ENCODE measurements at regions not wholly inside any gene's neighbourhood (a gene's known extent, or its start where the extent isn't known, plus 50 kb on each side); places are given as distances from the start of the nearest gene placed in this dataset.

DNA sequence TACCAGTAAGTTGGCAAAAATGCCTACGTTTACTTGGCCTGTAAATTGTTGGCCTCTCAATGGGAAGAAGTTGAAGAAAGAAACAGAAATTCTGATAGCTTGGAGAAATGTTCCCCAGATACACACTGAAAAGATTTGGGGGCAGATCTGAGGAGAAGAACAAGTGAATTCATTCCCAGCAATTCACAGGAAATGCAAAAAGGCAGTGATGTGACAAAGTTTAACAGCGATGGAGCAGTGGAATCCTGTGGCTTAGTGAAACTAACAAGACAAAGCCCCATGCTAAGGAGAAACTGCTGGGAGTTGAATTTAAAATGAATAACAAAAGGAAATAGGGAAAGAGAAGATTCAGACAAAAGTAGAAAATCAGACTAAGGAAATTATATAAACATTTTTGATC, 213.2 kb upstream of the EDIL3 start:
- Histone ChIP-seq H3K79me2 (ENCODE audit: control insufficient read depth in 1 of 2, insufficient read depth in 2 of 2, low read length in 2 of 2) (no peaks in the 10 kb centered on the region), H2AFZ (ENCODE audit: low read length) (no peak overlapping the region), H3K9me3 (ENCODE audit: insufficient read depth in 2 of 2, low read depth in 1 of 2, low read length in 1 of 2) (peaks cover 0 to 4% of the 10 kb centered on the region in 2 experiments; a peak in 1 of 4 replicates), H3K4ac (replicated peaks; ENCODE audit: insufficient read length, low read depth, low read length) (no peak overlapping the region), H2BK15ac (ENCODE audit: low read length) (no peak overlapping the region), H3K27ac (ENCODE audit: low read depth, low read length) (peak overlapping the region; percentile 82; the same call in 1 of the 2 replicates), H3K4me3 (ENCODE audit: extremely low read depth in 1 of 4, insufficient read depth in 2 of 4, low read depth in 3 of 4, low read length in 4 of 4) (0 out of 8 replicates have a peak overlapping the region, but pooled peaks of 1 of the 4 experiments have one; percentile 3), H2AK5ac (ENCODE audit: low read depth, low read length) (no peak overlapping the region), H4K8ac (ENCODE audit: extremely low read depth, insufficient read depth, low read length) (no peak overlapping the region), H2BK120ac (replicated peaks; ENCODE audit: low read depth, low read length) (peak overlapping the region; percentile 94), H3K27me3 (replicated peaks in 1 of 4; ENCODE audit: control insufficient read depth in 3 of 4, extremely low read depth in 1 of 4, insufficient read depth in 3 of 4, low read length in 3 of 4) (no peaks in the 10 kb centered on the region), H3K79me1 (ENCODE audit: low read depth, low read length) (no peaks in the 10 kb centered on the region), H3K4me1 (replicated peaks in 1 of 4; ENCODE audit: control insufficient read depth in 3 of 4, insufficient read depth in 4 of 4, low read length in 3 of 4) (peaks cover 2 to 10% (median 9%) of the 10 kb centered on the region in 4 experiments; a peak in 6 of 7 replicates), H3K23ac (ENCODE audit: insufficient read length) (no peak overlapping the region), H4K91ac (replicated peaks; ENCODE audit: insufficient read length, low read length) (peak overlapping the region; percentile 90), H3K9ac (replicated peaks in 1 of 4; ENCODE audit: extremely low read depth in 1 of 4, low read depth in 3 of 4, low read length in 3 of 4) (no peak overlapping the region), H3K4me2 (ENCODE audit: insufficient read depth in 1 of 2, low read depth in 2 of 2, low read length in 2 of 2) (no peak overlapping the region; a peak in 1 of 4 replicates), H3K36me3 (ENCODE audit: control insufficient read depth in 2 of 4, insufficient read depth in 4 of 4, low read length in 3 of 4) (peaks cover 0 to 3% (median 0%) of the 10 kb centered on the region in 4 experiments; a peak in 2 of 8 replicates), H4K20me1 (replicated peaks in 1 of 2; ENCODE audit: control insufficient read depth in 1 of 2, insufficient read depth in 2 of 2, low read length in 2 of 2) (no peaks in the 10 kb centered on the region), H3K14ac (ENCODE audit: insufficient read length) (no peak overlapping the region), H2BK20ac (ENCODE audit: low read length) (no peak overlapping the region), H2BK12ac (ENCODE audit: low read depth, low read length) (peak overlapping the region; percentile 81; the same call in 1 of the 2 replicates), H3K56ac (replicated peaks; ENCODE audit: insufficient read length, low read depth, low read length) (no peak overlapping the region), H3K23me2 (ENCODE audit: low read depth, low read length) (no peaks in the 10 kb centered on the region), H2BK5ac (ENCODE audit: low read depth, low read length) (peak overlapping the region; percentile 85; the same call in 1 of the 2 replicates), H3K18ac (ENCODE audit: extremely low read depth, low read length) (no peak overlapping the region; the same call in 1 of the 2 replicates), H4K5ac (ENCODE audit: insufficient read length, low read depth, low read length) (peak overlapping the region; percentile 90)
- ChIA-PET CTCF (ENCODE audit: partially characterized antibody) (no interaction called here), POLR2A (ENCODE audit: partially characterized antibody) (no interaction called here)
- FAIRE-seq, result peak; percentile 99
- DNase-seq (ENCODE audit: low read depth in 1 of 2, low spot score in 2 of 2), result peak in 1 of 2 experiments; percentile 49
- WGBS, 2 experiments (ENCODE audit: extremely low coverage in 1 of 2, insufficient coverage in 1 of 2, insufficient read length in 1 of 2, insufficient replicate concordance in 2 of 2, low coverage in 1 of 2, low lambda C conversion rate in 2 of 2, missing lambda C conversion rate in 1 of 2), result 14% methylated on average over 2 of the region's 2 CpGs; no CpG with 5 or more reads in 1 of the 2 experiments
- TF ChIP-seq CBX8 (IDR thresholded peaks at IDR 0.05; ENCODE audit: borderline replicate concordance, low read depth, low read length), result no peak

Measured in H1 (cell line).